GM18508 (cell line): ENCODE measurements at regions not wholly inside any gene's neighbourhood (a gene's known extent, or its start where the extent isn't known, plus 50 kb on each side); places are given as distances from the start of the nearest gene placed in this dataset.
"Not testable (repeated sequence)": the region's sequence is repeated elsewhere in the genome, so short reads cannot be mapped to it uniquely, and the experiment has no call there.

Experiments used
- ATAC-seq: cut with Tn5 transposase; IDR thresholded peaks from one replicate; pipeline ENCODE4 v1.9.1; 2021; ENCODE audit warnings: moderate number of reproducible peaks; ENCODE audit not compliant: insufficient read depth, unreplicated experiment

GRCh38 chr7:65794671-65795391, 78.0 kb upstream of the VKORC1L1 start:
- not testable (repeated sequence) for ATAC-seq

GRCh38 chr7:65795392-65795716, 77.5 kb upstream of the VKORC1L1 start:
- not testable (repeated sequence) for ATAC-seq

- no peak for ATAC-seq
Observed at GRCh38 chr7:65796205-65796604, 76.7 kb upstream of the VKORC1L1 start.

DNA sequence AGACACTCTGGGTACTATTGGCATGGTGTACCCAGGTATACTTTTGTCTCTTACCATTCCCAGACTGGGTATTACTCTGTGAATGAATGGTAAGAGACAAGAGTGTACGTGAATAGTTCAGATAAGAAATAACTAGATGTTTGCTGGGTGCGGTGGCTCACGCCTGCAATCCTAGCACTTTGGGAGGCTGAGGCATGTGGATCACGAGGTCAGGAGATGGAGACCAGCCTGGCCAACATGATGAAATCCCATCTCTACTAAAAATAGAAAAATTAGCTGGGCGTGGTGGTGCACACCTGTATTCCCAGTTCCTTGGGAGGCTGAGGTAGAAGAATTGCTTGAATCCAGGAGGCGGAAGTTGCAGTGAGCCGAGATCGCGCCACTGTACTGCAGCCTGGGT, 75.8 kb upstream of the VKORC1L1 start:
- ATAC-seq, result not testable (repeated sequence)

GRCh38 chr7:65797566-65797965, 75.3 kb upstream of the VKORC1L1 start:
- not testable (repeated sequence) for ATAC-seq

- ATAC-seq, result peak; percentile 99
Observed at GRCh38 chr7:65798111-65799075, 74.5 kb upstream of the VKORC1L1 start.

GRCh38 chr7:65800191-65800590, 72.7 kb upstream of the VKORC1L1 start:
- not testable (repeated sequence) for ATAC-seq

- ATAC-seq, result no peak
Observed at GRCh38 chr7:65800890-65801341, 72.0 kb upstream of the VKORC1L1 start.

- no peak for ATAC-seq
Observed at GRCh38 chr7:65804887-65805286, 68.0 kb upstream of the VKORC1L1 start.

- ATAC-seq, result not testable (repeated sequence)
Observed at GRCh38 chr7:65807067-65807466, 65.8 kb upstream of the VKORC1L1 start.

DNA sequence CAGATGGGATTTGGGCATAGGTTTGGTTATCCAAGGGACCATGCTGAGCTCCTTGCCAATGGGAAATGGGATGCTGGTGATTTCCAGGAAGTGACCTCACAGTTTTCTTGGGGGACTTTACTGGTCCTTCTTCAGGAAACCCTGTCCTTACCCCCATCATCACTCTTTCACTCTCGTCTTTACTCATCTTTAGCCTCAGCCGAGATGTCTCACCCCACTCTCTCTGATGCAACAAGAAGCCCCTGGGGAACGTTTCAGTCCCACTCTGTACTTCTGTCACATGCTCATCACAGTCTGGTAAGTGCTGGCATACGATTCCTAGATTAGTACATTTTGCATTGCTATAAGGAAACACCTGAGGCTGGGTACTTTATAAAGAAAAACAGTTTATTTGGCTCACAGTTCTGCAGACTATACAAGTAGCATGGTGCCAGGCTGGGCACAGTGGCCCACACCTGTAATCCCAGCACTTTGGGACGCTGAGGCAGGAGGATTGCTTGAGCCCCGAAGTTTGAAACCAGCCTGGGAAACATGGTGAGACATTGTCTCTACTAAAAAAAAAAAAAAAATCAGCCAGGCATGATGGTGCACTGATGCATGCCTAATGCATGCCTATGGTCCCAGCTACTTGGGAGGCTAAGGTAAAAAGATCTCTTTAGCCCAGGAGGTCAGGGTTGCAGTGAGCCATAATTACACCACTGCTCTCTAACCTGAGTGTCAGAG, 63.5 kb upstream of the VKORC1L1 start:
- ATAC-seq, result peak; percentile 84

- ATAC-seq, result peak; percentile 25
Observed at GRCh38 chr7:65809982-65810288, 62.9 kb upstream of the VKORC1L1 start.

- no peak for ATAC-seq
Observed at GRCh38 chr7:65812281-65812680, 60.6 kb upstream of the VKORC1L1 start.

- ATAC-seq, result not testable (repeated sequence)
Observed at GRCh38 chr7:65814556-65815167, 58.2 kb upstream of the VKORC1L1 start.

- no peak for ATAC-seq
Observed at GRCh38 chr7:65820287-65820950, 52.5 kb upstream of the VKORC1L1 start.
